HG03469 (cell line): ENCODE measurements at regions not wholly inside any gene's neighbourhood (a gene's known extent, or its start where the extent isn't known, plus 50 kb on each side); places are given as distances from the start of the nearest gene placed in this dataset.
"Not testable (repeated sequence)": the region's sequence is repeated elsewhere in the genome, so short reads cannot be mapped to it uniquely, and the experiment has no call there.

ENCODE experiments used
- ATAC-seq: cut with Tn5 transposase; IDR thresholded peaks from one replicate; pipeline ENCODE4 v1.9.1; 2021; ENCODE audit warnings: mild to moderate bottlenecking, moderate library complexity, moderate number of reproducible peaks; ENCODE audit not compliant: unreplicated experiment

GRCh38 chr15:84151205-84151931 is 84.2 kb upstream of the GOLGA6L4 start:
- no peak for ATAC-seq

- ATAC-seq = not testable (repeated sequence)
Observed at GRCh38 chr15:84152381-84152979, 83.1 kb upstream of the GOLGA6L4 start.

GRCh38 chr15:84153655-84154140 is 81.9 kb upstream of the GOLGA6L4 start:
- ATAC-seq = not testable (repeated sequence)

GRCh38 chr15:84154314-84154713 is 81.3 kb upstream of the GOLGA6L4 start:
- not testable (repeated sequence) for ATAC-seq

- ATAC-seq = not testable (repeated sequence)
Observed at GRCh38 chr15:84154787-84155186, 80.8 kb upstream of the GOLGA6L4 start.

- ATAC-seq = not testable (repeated sequence)
Observed at GRCh38 chr15:84155792-84156587, 79.6 kb upstream of the GOLGA6L4 start.

- ATAC-seq = not testable (repeated sequence)
Observed at GRCh38 chr15:84156588-84156840, 79.1 kb upstream of the GOLGA6L4 start.

GRCh38 chr15:84157056-84157632 is 78.4 kb upstream of the GOLGA6L4 start:
- not testable (repeated sequence) for ATAC-seq

- ATAC-seq = not testable (repeated sequence)
Observed at GRCh38 chr15:84157857-84158256, 77.7 kb upstream of the GOLGA6L4 start.

GRCh38 chr15:84159346-84160269 is 76.0 kb upstream of the GOLGA6L4 start:
- ATAC-seq = not testable (repeated sequence)

GRCh38 chr15:84164423-84165292 is 70.9 kb upstream of the GOLGA6L4 start:
- ATAC-seq = not testable (repeated sequence)

GRCh38 chr15:84170029-84170428 is 65.5 kb upstream of the GOLGA6L4 start:
- ATAC-seq = not testable (repeated sequence)

- not testable (repeated sequence) for ATAC-seq
Observed at GRCh38 chr15:84173231-84173610, 62.4 kb upstream of the GOLGA6L4 start.
